ENCODE measurements at regions not wholly inside any gene's neighbourhood (a gene's known extent, or its start where the extent isn't known, plus 50 kb on each side); places are given as distances from the start of the nearest gene placed in this dataset.
"Not testable (repeated sequence)": the region's sequence is repeated elsewhere in the genome, so short reads cannot be mapped to it uniquely, and the experiment has no call there.

DNA sequence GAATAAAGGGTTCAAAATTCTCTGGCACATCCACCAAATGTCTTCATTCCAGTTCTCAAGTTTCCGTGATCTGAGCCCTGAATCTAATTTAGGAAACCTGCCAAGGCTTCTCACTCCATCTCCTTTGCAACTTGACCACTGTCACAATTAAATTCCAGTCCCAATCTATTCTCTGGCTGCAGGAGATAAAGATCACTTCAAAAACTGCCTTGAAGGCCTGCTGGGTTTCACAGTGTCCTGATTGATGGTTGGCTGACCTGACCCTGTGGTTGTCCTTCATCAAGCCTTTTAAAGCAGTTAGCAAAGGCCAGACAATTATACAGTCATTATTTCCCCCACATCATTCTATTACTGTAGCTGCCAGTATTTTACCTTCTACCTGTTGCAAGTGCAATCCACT, 60.3 kb upstream of the DNAJC10 start (continued):
- TF ChIP-seq PRDM15 (CRISPR knock-in tag; IDR thresholded peaks at IDR 0.05) (no peak), CREB1 (CRISPR knock-in tag; IDR thresholded peaks at IDR 0.05) (no peak), GABPB1 (CRISPR knock-in tag; IDR thresholded peaks at IDR 0.05) (no peak), ZSCAN18 (CRISPR knock-in tag; IDR thresholded peaks at IDR 0.05) (no peak)
- TF ChIP-seq, protein P1, sequence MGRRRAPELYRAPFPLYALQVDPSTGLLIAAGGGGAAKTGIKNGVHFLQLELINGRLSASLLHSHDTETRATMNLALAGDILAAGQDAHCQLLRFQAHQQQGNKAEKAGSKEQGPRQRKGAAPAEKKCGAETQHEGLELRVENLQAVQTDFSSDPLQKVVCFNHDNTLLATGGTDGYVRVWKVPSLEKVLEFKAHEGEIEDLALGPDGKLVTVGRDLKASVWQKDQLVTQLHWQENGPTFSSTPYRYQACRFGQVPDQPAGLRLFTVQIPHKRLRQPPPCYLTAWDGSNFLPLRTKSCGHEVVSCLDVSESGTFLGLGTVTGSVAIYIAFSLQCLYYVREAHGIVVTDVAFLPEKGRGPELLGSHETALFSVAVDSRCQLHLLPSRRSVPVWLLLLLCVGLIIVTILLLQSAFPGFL (CRISPR knock-in tag; IDR thresholded peaks at IDR 0.05; ENCODE audit: borderline replicate concordance): no peak

DNA sequence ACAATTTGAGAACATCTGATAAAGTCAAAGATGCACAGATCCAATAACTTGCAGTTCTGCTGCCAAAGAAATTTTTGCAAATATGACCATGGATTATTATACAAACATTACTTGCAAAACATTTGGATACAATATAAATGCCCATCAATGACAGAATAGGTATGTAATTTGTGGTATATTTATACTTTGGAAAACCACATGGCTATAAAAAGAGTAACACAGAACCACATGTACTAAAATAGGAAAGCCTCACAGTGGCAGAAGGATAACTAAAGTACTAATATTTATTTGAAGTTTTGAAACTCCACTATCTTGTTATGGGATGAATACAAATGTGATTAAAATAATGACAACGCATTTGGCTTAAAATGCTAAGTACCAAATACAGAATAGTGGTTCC, 51.8 kb upstream of the DNAJC10 start:
- no peak overlapping the region for H3K4me3 Mint-ChIP-seq
- no peaks in the 10 kb centered on the region for H3K27me3 Mint-ChIP-seq (ENCODE audit: low read depth)
- no peak for DNase-seq (ENCODE audit: low spot score)
- no peaks in the 10 kb centered on the region for H3K36me3 Mint-ChIP-seq
- ATAC-seq: no peak
- CTCF ChIA-PET: no interaction called here
- H3K27ac Mint-ChIP-seq: no peak overlapping the region
- peaks cover 4% of the 10 kb centered on the region; the same call in 1 of the 2 replicates for H3K4me1 Mint-ChIP-seq
- H3K9me3 Mint-ChIP-seq: no peaks in the 10 kb centered on the region
- TF ChIP-seq, protein P2, sequence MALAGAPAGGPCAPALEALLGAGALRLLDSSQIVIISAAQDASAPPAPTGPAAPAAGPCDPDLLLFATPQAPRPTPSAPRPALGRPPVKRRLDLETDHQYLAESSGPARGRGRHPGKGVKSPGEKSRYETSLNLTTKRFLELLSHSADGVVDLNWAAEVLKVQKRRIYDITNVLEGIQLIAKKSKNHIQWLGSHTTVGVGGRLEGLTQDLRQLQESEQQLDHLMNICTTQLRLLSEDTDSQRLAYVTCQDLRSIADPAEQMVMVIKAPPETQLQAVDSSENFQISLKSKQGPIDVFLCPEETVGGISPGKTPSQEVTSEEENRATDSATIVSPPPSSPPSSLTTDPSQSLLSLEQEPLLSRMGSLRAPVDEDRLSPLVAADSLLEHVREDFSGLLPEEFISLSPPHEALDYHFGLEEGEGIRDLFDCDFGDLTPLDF (CRISPR knock-in tag; IDR thresholded peaks at IDR 0.05): no peak
- TF ChIP-seq GTF2I (CRISPR knock-in tag; conservative IDR thresholded peaks at IDR 0.05): no peak
- TF ChIP-seq, protein P3, sequence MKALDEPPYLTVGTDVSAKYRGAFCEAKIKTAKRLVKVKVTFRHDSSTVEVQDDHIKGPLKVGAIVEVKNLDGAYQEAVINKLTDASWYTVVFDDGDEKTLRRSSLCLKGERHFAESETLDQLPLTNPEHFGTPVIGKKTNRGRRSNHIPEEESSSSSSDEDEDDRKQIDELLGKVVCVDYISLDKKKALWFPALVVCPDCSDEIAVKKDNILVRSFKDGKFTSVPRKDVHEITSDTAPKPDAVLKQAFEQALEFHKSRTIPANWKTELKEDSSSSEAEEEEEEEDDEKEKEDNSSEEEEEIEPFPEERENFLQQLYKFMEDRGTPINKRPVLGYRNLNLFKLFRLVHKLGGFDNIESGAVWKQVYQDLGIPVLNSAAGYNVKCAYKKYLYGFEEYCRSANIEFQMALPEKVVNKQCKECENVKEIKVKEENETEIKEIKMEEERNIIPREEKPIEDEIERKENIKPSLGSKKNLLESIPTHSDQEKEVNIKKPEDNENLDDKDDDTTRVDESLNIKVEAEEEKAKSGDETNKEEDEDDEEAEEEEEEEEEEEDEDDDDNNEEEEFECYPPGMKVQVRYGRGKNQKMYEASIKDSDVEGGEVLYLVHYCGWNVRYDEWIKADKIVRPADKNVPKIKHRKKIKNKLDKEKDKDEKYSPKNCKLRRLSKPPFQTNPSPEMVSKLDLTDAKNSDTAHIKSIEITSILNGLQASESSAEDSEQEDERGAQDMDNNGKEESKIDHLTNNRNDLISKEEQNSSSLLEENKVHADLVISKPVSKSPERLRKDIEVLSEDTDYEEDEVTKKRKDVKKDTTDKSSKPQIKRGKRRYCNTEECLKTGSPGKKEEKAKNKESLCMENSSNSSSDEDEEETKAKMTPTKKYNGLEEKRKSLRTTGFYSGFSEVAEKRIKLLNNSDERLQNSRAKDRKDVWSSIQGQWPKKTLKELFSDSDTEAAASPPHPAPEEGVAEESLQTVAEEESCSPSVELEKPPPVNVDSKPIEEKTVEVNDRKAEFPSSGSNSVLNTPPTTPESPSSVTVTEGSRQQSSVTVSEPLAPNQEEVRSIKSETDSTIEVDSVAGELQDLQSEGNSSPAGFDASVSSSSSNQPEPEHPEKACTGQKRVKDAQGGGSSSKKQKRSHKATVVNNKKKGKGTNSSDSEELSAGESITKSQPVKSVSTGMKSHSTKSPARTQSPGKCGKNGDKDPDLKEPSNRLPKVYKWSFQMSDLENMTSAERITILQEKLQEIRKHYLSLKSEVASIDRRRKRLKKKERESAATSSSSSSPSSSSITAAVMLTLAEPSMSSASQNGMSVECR (CRISPR knock-in tag; IDR thresholded peaks at IDR 0.05; ENCODE audit: borderline replicate concordance): no peak
- TF ChIP-seq, protein P4, sequence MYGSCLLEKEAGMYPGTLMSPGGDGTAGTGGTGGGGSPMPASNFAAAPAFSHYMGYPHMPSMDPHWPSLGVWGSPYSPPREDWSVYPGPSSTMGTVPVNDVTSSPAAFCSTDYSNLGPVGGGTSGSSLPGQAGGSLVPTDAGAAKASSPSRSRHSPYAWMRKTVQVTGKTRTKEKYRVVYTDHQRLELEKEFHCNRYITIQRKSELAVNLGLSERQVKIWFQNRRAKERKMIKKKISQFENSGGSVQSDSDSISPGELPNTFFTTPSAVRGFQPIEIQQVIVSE (CRISPR knock-in tag; IDR thresholded peaks at IDR 0.05; ENCODE audit: borderline replicate concordance): no peak
- TF ChIP-seq FOXJ3 (CRISPR knock-in tag; IDR thresholded peaks at IDR 0.05; ENCODE audit: borderline replicate concordance): no peak
- POLR2A ChIA-PET: no interaction called here

GRCh38 chr2:182665500-182665899, 50.6 kb upstream of the DNAJC10 start:
- H3K9me3 Mint-ChIP-seq; ATAC-seq; H3K4me3 Mint-ChIP-seq; H3K27ac Mint-ChIP-seq; DNase-seq (ENCODE audit: low spot score); H3K4me1 Mint-ChIP-seq; CTCF ChIA-PET; H3K36me3 Mint-ChIP-seq; H3K27me3 Mint-ChIP-seq (ENCODE audit: low read depth); POLR2A ChIA-PET: not testable (repeated sequence)

All from WTC11 (cell line).